Tongue (tissue), 1 donor: ENCODE measurements at regions not wholly inside any gene's neighbourhood (a gene's known extent, or its start where the extent isn't known, plus 50 kb on each side); places are given as distances from the start of the nearest gene placed in this dataset.

Source experiments
- DNase-seq: peaks from one replicate; pipeline ENCODE4 v3.0.0-alpha.2; 2015

DNA sequence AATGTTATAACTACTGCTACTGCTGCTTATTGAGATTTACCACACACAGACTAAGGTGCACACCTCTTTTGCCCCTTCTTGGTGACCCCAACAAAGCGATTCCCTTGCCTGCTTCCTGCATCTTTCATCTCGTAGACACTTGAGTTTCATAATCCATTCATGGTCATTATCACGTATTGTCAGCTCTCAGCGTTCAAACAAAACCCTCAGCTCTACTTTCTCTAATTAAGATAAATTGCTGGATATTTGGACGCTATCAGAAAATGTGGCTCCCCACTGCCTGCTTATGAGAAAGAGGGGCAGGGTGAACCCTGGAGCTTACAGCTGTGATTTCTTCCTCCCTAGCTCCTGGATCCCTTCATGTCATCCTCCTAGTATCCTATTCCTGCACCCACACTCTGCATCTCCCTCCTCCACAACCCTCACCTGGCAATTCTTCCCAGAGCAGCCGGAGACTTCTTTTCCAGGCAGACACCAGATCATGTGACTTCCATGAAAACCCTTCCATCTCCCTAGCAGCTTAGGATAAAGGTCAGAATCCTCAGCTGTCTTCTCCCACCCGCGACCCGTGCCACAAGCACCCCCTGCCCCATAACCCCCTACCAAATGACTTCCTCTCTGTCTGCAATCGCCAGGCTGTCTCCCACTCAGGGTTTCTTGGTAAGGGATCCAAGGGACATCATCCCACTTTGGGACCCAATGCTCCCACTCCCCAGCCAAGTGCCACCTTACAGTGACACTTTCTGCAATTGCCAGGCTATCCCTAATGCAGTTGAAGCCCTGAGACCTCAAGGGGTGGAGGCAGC is 146.5 kb downstream of the NSG2 start:
- no peak for DNase-seq

DNA sequence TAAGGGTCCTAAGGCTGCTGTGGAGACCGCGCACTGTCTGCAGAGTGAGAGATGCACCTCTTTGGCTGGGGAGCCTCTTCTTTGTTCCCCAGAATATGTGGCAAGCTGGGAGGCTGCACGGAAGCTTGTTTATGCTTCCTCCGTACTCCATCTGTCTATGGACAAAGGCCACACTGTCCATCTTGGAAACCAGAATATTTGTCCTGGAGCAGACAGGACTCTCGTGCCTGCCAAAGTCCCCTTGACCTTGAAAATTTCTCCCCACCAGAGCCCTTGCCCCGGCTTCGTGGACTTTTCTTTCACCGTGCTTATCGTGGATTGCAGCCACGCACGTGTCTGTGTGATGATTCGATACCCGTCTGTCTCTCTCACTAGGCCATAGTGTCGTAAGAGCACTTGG is 147.4 kb downstream of the NSG2 start:
- no peak for DNase-seq

DNA sequence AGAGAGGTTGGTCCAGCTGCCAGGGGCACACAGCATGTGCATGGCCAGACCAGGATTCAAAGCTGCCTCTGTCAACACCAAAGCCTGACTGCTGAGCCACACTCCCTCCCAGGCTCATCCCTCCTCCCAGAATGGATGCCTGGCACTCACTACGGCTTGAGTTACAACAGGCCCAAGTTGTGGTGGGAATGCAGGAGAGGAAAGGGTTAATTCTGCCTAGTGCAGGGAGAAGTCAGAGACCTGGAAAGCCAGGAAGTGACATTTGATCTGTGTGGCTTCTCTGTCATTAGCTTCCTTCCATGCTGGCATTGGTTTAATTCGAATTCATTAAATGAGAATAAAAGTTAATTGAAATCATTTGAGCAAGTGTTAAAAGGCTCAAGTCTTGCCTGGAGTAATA is 150.0 kb downstream of the NSG2 start:
- no peak for DNase-seq

DNA sequence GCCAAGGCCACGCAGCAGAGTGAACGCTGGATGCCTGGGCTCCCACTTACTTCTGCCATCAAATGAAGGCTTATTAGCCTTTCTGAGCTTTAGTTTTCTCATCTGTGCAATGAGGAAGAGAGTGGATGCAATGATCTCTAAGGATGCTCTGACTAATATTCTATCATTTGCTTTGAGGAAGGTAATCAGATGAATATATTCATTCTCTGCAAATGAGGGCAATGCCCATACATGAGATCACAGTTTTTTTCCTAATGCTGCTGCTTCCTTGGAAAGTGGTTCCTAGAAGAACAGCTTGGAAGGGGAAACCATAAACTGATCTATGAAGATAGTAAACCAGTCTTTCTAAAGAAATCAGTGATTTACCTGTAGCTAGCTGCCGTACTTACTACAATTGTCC is 152.4 kb downstream of the NSG2 start:
- DNase-seq, result no peak

DNA sequence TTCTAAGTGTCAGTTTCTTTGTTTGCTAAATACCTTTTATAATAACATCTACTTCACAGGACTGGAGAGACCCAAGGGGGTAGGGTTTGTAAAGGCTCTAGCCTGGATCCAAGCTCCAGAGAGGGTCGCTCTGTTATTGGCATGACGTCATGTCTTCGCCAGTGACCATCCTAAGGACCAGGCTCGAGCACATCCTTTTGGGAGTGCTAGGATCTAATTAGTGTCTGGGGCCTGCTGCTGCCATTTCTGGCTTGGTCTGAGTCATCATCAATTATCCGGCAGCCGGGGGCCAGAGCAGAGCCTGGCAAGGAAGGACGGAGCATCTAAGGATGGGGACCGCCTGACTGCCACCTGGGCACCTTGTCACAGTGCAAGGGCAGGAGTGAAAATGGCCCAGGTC is 153.0 kb downstream of the NSG2 start:
- no peak for DNase-seq

DNA sequence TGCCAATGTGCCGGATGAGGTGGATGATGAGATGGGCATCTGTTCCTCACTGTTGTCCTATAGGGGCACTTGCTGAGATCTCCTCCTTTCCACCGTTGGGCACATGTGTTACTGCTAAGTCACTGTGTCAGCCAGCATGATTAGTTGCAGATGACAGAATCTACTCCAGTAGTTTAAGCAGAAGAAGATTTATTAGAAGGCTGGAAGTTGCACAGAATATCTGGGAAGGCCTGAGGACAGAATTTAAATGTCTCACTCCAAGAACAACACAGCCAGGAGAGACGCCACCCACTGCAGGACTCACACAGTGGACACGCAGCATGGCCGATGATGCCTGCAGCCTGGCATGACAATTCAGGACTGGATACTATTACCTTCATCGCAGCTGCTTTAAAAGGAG is 157.5 kb downstream of the NSG2 start:
- DNase-seq, result no peak

DNA sequence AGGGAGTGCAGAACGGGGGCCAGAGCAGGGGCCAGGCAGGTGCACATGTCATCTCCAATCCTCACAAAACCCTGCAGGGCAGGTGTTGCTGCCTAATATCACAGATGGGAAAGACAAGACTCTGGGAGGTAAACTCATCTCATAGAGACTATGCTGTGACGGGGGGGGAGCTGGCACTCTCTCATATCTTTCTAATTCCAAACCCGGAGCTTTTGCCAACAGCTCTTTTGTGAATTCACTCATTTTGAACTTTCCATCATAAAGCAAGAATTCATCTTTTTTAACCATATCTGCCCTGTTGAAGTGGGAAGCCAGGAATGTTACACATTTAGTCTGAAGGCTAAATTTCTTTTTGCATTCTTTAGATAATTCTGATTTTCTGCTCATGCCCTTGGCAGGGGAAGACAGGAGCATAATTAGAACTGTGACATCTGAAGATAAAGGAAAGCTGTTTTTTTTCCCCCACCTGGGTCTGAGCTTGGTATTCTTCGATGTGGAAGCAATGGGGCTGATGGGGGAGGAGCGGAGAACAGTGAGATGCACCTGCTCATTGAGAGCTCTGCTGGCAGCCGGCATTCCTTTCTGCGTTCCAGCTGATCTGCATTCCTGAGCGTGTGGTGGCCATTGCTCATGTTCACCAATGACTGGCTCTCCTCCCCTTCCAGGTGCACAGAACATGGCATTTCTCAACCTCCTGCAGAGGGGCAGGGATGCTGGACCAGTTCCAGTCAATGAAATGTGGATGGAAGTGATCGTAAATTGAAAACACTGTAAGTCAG is 159.2 kb downstream of the NSG2 start:
- peak; percentile 23 for DNase-seq

DNA sequence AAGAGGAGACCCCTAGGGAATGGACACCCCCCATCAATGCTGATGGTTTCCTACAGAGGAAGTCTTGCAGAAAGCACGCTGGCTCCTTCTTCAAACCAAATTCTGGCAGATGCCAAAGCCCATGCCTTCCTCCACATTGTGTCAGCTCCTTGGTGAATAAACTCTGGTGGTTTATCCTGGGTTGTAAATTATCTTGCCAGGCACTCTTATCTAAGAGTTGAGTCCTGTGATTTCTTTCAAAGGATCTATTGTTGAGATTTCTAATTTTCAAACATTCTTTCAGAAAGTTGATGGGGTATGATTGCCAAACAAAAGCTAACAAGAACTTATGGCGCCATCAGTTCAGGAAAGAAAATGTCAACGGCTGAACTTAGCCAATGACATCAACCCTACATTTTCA is 160.4 kb downstream of the NSG2 start:
- no peak for DNase-seq

DNA sequence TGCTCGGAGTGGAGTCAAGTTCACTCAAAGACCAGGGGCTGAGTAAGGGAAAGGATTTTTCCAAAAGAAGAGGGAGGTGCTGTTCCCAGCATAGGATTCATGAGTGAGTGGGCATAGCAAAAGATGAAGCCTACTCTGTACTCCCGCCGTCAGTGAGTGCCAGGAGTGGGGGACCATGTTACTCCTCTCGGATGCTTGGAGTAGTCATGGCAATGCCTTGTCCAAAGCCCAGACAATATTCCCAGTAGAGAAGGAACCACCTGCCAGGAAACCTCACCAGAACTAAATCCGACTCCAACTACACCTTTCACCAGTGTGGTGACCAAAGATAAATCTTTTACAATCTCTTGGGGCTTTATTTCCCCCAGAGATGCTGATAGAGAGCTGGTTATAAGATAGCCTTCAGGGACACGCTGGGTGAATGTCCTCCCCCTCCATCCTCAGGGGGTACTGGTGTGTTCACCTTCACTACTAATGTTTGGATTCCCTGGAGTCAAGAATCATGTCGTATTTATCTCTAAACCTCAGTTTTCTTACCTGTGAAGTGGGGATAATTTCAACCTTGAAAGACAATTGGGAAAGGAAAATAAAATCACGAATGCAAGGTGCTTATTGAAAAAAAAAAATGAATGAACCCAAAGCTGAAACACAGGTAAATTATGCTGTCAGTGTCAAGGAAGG is 165.2 kb downstream of the NSG2 start:
- DNase-seq, result no peak

DNA sequence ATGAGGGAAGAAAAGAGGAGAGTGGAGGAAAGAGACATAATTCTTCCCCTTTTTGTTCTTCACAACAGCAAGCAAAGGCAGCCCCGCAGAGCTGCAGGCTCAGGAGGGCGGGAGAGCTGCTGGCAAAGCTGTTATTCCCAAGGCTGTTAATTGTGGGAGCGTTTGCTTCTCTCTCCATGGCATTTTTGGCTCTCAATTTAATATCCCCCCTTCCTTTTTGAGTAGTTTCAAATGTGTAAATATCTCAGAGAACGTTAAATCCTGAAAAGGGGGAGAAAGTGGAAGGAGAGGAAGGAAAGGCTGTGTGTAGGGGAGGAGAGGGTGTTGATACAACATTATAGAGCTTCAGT is 165.7 kb downstream of the NSG2 start:
- no peak for DNase-seq

DNA sequence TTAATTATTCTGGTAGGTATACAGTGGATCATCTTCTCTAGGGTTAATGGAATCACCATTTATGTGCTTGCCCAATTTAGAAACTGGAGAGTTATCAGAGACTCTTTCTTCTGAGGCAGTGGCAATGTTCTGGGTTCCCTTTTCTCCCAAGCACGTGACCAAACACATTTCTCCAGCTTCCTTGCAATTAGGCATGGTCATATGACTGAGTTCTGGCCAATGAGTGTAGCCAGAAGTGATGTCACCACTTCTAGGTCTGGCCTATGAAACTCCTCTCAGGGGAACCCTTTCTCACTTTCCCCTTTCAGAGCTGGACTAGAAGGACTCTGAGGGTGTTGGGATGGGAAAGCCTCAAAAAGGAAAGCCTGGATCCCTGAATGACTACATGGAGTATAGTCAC is 172.0 kb downstream of the NSG2 start:
- DNase-seq, result no peak

DNA sequence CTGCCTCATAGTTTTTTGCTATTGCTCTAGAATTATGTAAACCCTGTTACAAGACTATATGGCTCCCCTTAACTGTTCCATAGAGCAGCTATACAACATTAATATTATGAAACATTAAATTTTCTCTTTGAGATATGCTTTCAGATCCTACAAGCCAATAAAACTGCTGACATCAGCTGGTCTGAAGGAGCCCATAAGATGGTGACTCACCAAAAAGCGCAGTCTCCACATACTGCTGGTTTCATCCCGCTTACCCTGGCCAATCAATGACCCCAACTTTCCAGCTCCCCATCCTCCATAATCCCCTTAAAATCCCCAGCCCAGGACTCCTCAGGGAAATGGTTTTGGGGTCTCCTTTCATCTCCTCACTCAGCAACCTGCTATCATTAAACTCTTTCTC is 172.7 kb downstream of the NSG2 start:
- no peak for DNase-seq

DNA sequence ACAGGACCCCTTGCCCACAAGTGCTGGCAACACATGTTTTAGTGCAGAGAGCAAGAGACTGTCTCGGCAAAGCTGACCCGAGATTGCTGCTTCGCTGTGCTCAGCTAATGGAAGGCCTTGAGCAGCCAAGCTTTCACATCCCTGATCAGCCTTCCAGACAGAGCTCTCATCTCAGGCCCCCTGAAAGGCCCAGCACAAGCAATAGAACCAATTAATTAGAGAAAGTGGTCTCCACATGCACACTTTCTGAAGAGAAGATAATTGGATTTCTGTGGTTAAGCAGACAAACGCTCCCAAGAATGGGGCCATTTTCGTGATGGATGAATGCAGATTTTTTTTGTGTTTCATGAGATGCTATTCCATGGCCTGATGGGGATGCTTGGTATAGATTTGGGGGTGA is 174.9 kb downstream of the NSG2 start:
- no peak for DNase-seq

DNA sequence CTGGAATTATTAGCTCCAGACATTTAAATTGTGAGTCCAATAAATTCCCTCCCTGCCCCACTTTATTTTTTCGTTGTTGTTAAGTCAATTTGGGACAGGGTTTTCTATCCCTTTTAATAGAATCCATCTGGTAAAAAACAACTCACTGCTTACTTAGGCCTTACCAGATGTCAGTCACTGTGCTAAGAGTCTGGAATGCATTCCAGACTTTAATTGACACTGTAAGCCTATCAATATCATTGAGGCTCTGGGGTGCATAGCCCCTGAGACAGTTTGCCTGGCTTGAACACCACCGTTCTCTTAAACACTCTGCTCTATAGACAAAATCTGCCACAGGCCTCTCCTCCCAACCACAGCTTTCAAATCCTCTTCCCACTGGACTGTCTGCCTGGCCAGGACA is 175.9 kb downstream of the NSG2 start:
- no peak for DNase-seq

DNA sequence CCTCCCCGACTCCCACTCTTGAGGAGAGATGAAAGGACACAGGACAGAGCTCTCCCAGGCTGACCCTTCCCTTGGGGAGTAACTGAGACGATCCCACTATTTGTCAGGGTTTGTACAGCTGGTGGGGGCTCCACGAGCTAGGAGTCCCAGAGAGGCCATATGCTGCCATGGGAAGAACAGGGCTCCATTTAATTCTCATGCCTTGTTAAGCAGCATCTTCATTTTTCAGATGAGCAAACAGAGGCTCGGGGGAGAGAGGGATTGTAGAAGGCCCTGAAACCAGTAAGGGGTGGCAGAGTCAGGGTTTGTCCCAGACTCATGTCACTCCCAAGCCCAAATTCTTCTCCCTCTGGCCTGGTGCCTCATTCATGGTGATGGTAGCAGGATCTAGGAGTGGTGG is 176.4 kb downstream of the NSG2 start:
- no peak for DNase-seq

DNA sequence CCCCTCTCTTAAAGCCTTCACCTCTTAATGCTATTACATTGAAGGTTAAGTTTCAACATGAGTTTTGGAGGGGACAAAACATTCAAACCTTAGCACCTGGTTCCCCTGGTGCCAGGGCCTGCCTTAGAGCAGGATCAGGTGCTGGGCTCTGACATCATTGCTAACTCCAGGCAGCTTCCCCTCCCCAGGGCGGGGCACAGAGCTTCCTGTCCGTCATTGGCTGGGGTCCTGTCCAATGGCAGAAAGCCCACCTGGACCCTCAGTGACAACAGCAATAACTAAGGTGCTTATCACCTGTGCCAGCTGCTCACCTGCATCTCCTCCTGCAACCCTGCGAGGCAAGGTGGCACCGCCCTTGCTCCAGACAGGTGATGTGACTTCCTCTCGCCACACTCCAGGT is 177.4 kb downstream of the NSG2 start:
- no peak for DNase-seq

DNA sequence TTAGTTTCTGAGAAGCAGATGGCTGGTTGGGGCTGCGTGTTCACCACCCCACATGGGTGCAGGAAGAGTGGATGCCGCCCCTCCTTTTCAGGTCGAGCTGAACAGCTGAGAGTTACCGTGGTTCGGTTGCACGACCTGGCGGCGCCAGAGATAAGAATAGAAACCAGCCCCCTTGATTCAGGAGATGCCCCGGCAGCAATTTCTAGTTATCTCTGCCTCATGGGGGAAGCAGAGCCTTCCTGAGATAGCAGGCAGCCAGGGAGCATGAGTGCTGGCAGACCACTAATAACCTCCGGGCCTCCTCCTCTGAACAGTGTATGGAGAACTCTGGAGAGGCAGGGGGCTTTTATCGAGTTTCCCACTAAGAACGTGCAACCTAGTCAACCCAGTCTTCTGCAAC is 177.8 kb downstream of the NSG2 start:
- no peak for DNase-seq

DNA sequence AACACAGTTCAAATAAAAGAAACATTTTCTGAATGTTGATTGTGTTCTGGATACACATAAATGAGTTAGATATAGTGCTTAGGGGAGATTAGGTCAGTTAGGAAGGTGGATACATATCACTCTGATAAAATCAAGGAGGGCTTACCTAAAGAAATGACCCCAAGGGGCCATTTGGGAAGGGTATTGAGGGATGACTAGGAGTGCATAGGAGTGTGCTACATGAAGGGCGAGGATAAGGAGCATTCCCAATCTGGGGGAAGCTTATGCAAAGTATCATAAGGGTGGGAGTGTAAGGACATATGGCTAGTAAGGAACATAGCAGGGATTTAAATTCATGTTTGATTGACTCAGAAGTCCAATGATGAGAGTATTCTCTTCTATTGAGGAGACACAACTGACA is 183.6 kb downstream of the NSG2 start:
- DNase-seq, result no peak

DNA sequence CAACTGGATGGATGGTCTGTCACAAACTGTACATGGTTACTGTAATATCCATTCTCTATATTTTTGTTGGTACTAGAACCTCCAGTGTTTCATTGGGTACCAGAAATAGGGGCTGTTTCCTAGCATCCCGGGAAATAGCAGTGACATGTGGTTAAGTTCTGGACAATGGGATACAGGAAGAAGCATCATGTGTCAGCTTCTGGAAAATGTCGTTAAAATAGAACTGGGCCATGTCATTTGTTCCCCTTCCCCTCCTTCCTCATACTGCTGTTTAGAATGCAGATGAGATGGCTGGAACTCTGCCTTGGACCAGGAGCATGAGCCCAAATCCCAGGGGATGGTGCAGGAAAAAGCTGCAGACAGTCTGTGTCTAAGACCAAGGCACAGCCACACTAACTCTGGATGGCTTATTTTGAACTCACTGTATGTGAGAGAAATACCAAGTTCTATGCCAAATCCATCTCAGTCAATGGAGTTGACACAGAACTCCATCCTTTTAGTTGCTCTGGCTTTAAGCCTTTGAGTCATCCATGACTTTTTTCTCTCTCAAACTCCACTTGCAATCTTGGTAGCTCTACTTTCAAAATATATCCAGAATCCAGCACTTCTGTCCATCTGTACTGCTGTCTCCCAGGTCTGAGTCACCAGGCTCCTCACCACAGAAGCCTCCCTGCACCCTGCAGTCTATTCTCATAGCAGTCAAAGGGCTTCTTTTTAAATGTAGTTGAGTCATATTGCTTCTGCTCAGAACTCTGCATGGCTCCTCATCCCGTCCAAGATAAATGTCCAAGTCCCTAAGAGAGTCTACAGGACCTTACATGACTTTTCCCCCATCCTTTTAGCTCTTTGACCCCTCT is 184.2 kb downstream of the NSG2 start:
- peak; percentile 28 for DNase-seq

DNA sequence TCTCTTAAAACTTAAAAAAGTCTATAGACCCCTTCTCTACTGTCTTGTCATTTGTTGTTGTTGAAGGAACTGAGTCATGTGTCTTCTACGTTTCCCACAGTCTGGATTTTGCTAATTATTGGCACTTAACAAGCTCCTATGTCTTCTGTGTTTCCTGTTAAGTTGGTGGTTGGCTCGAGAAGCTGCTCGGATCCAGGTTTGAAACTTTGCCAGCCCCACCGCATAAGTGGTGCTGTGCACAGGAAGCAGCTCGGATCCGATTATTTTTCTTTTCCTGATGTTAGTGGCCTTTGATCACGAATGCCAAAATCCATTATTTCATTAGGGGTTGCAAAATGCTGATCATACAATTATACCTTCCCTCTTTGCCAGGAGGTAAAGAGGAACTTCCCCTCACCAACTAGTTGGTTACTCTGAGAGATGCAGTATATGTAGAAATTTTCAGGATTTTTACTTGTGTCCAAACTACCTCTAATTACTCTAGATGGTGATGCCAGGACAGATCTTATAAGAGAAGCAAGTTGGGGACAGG is 186.5 kb downstream of the NSG2 start:
- DNase-seq, result peak; percentile 15

DNA sequence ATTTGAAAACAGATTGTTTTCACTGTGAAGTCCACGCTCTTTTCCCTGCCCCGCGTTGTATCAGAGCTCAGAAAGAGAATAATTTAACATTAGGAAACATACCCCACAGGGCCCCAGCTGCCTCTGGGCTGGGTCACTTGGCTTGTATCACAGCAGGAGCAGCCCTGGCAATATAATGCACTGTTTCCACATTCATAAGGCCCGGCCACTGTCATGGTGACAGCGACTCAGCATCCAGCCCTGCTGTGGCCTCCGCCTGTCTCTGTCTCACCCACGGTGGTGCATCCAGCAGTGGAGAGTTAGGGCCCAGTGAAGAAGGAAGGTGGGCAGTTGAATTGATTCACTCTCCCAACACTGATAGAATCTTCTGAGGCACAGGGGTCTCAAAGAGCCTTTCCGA is 188.9 kb downstream of the NSG2 start:
- no peak for DNase-seq
